Erythroblast (primary cell): ENCODE measurements at regions not wholly inside any gene's neighbourhood (a gene's known extent, or its start where the extent isn't known, plus 50 kb on each side); places are given as distances from the start of the nearest gene placed in this dataset.

Experiments
- DNase-seq, 2 experiments: peaks; one replicate each; lab custom pipeline; 2025; lab: John Stamatoyannopoulos, UW
- GATA1 ChIP-seq: IDR thresholded peaks from 2 replicates; pipeline ENCODE4 v1.6.1; 2011; ENCODE audit warnings: low read depth, mild to moderate bottlenecking, control low read depth, low read length, moderate library complexity
- POLR2A ChIP-seq: IDR thresholded peaks from 2 replicates; pipeline ENCODE4 v1.6.1; 2011; ENCODE audit warnings: mild to moderate bottlenecking, low read length

- DNase-seq = no peak
Measured at GRCh38 chr15:29348336-29348914, 78.8 kb upstream of the NSMCE3 start.

DNA sequence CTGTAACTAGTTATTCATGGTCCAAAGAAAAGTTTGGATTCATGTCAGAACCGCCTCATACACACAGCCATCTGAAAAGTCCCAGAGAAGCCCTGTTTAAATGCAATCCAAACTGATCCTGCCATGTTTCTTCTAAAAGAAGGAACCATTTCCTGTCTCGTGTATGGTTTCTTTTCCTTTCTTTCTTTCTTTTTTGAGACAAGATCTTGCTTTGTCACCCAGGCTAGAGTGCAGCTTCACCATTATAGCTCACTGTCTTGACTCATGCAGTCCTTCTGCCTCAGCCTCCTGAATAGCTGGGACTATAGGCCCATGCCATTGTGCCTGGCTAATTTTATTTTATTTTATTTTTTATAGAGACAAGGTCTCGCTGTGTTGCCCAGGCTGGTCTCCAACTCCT, 77.4 kb upstream of the NSMCE3 start:
- TF ChIP-seq POLR2A (no peak), GATA1 (no peak)
- DNase-seq = no peak

More at GRCh38 chr15:29348336-29348914, 78.8 kb upstream of the NSMCE3 start:
- no peak for TF ChIP-seq POLR2A
- no peak for TF ChIP-seq GATA1

DNA sequence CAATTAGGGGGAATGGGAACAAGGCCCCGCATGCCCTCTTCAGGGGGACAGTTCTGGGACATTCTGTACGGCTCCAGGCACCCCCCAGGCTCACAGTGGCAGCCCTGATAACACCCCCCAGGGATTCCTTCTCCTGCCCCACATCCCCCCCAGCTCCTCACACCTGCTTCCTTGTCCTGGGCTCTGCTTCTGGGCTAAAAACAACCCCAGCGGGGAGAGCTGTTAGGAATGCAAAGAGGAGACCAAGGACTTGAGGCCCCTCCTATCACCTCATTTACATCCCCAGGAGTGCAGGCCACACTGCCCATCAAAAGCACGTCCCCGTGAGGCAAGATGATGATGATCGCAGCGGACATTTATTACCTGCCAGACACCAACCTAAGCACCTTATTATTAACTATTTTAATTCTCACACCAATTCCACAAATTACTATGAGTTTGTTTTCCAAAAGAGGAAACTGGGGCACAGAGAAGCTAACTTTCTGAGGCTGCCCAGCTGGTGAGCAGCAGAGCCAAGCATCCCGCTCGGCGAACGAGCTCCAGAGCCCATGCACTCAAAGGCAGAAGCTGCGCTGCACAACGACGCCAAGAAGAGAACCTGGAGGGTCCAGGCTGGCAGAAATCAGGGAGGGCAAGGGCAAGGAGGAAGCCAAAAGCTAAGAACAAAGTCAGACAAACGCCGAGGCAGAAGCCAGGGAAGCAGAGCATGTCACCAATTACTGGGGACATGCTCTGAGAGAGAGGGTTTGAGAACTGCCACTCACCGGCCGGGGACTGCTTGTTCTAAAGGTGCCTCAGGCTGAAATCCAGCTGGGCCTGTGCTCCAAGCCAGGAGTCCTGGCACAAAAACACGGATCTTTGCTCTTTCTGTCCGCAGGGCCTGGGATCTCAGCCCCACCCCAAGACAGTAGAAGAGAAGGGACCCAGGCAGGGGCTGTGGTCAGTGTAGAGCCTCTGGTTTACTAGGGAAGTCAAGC, 76.2 kb upstream of the NSMCE3 start:
- DNase-seq = no peak

GRCh38 chr15:29344474-29344873, 74.9 kb upstream of the NSMCE3 start:
- no peak for DNase-seq
- no peak for TF ChIP-seq POLR2A
- no peak for TF ChIP-seq GATA1

More for the DNA sequence above, 76.2 kb upstream of the NSMCE3 start:
- TF ChIP-seq GATA1 (no peak), POLR2A (no peak)

DNA sequence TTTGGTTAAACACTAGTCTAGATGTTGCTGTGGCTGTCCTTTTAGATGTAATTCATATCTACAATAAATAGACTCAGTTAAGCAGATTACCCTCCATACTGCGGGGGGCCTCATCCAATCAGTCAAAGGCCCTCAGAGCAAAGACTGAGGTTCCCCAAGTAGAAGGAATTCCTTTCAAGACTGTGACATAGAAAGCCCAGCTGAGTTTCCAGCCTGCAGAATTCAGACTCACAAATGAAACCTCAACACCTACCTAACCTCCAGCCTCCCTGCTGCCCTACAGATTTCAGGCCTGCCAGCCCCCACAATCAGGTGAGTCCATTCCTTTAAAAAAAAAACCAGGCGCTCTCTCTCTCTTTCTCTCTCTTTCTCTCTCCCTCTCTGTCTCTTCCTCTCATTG, 73.6 kb upstream of the NSMCE3 start:
- DNase-seq = no peak
- TF ChIP-seq GATA1 = no peak
- TF ChIP-seq POLR2A = no peak

DNA sequence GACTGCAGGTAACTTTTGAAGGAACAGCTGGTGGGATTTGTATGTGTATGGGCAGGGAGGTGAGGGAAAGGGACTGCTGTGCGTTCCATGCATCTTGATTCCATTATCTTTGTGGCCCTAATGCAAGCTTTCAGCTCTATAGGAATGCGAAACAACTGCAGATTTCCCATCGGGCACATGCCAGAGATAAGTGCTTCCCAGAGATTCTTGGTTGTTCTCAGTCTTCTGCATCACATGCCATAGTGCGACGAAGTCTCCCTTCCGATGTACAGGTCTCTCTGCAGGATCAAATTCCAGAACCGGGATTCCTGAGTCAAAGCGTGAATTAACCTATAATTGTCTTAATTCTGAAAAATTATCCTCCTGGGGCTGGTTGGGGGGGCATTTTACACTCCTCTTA, 72.6 kb upstream of the NSMCE3 start:
- TF ChIP-seq GATA1 (no peak), POLR2A (no peak)
- no peak for DNase-seq

DNA sequence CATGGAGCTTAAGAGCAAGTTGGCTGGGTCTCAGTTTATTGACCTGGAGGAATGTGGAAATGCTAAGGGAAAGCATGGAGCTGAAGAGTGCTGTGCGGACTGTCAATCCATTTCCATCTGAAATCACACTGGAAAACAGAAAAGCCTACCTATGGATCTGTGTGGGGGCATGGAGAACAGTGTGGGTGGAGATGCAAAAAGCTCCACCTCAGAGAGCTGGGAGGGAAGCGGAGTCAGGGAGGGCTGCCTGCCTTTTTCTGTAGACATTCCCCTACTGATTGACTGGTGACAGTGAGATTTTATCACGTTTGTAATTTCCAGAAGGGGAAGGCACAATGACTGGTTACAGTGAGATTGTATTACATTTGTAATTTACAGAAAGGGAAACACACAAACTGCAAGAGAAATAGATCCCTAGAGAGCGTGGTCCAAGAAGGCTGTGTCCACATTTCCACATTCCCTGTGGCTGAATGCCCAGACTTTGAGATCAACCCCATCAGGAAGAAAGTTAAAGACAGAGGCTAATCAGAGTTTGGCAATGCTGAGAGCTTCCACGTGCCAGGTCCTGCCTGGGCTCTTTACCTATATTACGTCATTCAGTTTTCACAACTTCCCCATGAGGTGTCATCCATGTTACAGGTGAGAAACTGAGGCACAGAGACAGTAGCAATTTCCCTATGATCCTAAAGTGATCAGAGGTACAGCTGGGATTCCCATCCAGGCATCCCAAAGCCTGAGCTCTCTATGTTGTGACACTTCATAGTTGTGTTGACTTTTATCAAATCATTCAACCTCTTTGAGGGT, 67.7 kb upstream of the NSMCE3 start:
- TF ChIP-seq GATA1 (no peak), POLR2A (no peak)
- no peak for DNase-seq

- DNase-seq = no peak
- TF ChIP-seq GATA1 (no peak), POLR2A (no peak)
Measured at GRCh38 chr15:29334544-29334943, 64.9 kb upstream of the NSMCE3 start.

DNA sequence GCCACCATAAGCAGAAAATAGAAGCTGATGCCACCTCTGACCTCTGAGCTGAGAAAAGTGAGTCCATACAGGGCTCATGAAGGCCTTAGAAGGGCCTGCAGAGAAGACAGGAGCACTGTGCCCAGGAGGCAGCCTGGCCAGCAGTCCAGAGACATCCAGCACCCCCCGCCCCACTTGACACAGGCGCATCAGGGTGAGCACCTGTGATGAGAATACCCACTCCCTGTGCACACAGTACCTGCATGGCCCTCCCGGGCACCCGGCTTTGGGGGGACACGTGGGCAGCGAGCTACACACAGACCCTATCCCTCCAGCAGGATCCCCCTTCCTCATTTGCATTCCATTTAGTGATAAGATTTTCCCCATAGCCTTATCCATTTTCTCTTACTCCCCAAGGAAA, 63.6 kb upstream of the NSMCE3 start:
- DNase-seq = no peak
- TF ChIP-seq POLR2A (no peak), GATA1 (no peak)

GRCh38 chr15:29331669-29332068, 62.0 kb upstream of the NSMCE3 start:
- no peak for DNase-seq
- TF ChIP-seq GATA1 = no peak
- no peak for TF ChIP-seq POLR2A

DNA sequence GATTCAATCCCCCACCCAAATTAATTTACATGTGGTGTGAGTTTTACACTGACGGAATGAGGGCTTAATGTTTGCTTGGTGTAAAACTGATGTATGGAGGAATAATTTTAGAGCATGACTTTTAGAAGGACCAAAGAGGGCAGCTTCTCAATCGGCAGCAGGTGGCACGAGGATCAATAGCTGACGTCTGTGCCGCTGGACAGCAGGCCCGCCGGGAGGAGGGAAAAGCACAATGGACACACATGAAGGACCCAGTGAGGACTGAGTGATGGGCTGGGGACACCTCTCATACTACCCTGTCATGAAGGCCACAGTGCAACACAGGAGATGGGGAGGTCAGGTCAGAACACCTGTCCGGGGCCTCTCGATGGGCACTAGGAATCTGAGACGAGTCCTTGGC, 61.4 kb upstream of the NSMCE3 start:
- no peak for DNase-seq
- no peak for TF ChIP-seq GATA1

DNA sequence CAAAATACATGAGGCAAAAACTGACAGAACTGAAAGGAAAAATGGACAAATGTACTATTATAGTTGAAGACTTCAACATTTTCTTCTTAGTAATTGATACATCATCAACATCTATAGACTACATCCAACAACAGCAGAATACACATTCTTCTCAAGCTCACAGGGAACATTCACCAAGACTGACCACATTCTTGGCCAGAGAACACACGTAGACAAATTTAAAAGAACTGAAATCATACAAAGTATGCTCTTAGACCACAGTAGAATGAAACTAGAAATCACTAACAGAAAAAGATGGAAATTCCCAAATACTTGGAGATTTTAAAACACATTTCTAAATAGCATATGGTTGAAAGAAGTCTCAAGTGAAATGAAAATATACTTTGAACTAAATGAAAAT, 55.1 kb upstream of the NSMCE3 start:
- TF ChIP-seq POLR2A = no peak
- TF ChIP-seq GATA1 = no peak
- no peak for DNase-seq

GRCh38 chr15:29323557-29323956, 53.9 kb upstream of the NSMCE3 start:
- DNase-seq = no peak
- TF ChIP-seq GATA1 (no peak), POLR2A (no peak)

DNA sequence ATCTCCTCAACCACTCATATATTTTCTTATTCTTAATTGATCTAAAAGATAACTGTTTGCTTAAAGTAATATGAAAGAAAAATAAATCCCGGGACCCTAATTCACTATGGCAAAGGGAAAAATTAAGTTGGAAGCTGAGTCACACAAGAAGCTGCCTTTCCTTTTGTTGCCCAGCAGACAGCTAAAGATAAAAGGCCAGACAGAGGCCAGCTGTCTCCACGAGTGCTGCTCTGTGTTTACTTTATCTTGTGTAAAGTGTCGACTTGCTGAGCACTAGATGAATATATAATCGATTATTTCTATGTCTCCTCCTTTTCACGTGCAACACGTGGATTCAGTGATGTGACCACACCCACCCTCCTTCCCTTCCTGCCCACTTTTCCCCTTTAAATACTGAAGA, 52.8 kb upstream of the NSMCE3 start:
- no peak for DNase-seq
- no peak for TF ChIP-seq GATA1
- no peak for TF ChIP-seq POLR2A

- TF ChIP-seq POLR2A = no peak
- no peak for DNase-seq
Measured at GRCh38 chr15:29320420-29320819, 50.8 kb upstream of the NSMCE3 start.

- no peak for DNase-seq
- TF ChIP-seq GATA1 (no peak), POLR2A (no peak)
Measured at GRCh38 chr15:29319823-29320222, 50.2 kb upstream of the NSMCE3 start.
